ENCODE measurements at regions not wholly inside any gene's neighbourhood (a gene's known extent, or its start where the extent isn't known, plus 50 kb on each side); places are given as distances from the start of the nearest gene placed in this dataset.

- TF ChIP-seq, protein P1, sequence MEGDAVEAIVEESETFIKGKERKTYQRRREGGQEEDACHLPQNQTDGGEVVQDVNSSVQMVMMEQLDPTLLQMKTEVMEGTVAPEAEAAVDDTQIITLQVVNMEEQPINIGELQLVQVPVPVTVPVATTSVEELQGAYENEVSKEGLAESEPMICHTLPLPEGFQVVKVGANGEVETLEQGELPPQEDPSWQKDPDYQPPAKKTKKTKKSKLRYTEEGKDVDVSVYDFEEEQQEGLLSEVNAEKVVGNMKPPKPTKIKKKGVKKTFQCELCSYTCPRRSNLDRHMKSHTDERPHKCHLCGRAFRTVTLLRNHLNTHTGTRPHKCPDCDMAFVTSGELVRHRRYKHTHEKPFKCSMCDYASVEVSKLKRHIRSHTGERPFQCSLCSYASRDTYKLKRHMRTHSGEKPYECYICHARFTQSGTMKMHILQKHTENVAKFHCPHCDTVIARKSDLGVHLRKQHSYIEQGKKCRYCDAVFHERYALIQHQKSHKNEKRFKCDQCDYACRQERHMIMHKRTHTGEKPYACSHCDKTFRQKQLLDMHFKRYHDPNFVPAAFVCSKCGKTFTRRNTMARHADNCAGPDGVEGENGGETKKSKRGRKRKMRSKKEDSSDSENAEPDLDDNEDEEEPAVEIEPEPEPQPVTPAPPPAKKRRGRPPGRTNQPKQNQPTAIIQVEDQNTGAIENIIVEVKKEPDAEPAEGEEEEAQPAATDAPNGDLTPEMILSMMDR (conservative IDR thresholded peaks at IDR 0.05; ENCODE audit: low read depth, low read length) = no peak
- no peak for TF ChIP-seq EZH2 (IDR thresholded peaks at IDR 0.05; ENCODE audit: borderline replicate concordance, low read depth, low read length, poor library complexity, severe bottlenecking)
These were observed 93.7 kb downstream of the TRIM43 start for GRCh38 chr2:95685513-95685912.

All from A673 (cell line).